HepG2 (cell line): ENCODE measurements at regions not wholly inside any gene's neighbourhood (a gene's known extent, or its start where the extent isn't known, plus 50 kb on each side); places are given as distances from the start of the nearest gene placed in this dataset.

Source experiments
- CENPT ChIP-seq: sonication (generic); formaldehyde crosslinking; IDR thresholded peaks from 2 replicates; pipeline ENCODE4 v1.8.0; 2022; ENCODE audit warnings: low read depth, mild to moderate bottlenecking, moderate library complexity, missing genetic modification reagents
- RNF2 ChIP-seq: fragments of 450-650 bp; conservative IDR thresholded peaks from 2 replicates; pipeline ENCODE4 v1.6.1; 2016; ENCODE audit warnings: low read depth
- TRIM24 ChIP-seq: sonication (generic); formaldehyde crosslinking; IDR thresholded peaks from 2 replicates; pipeline ENCODE4 v1.8.0; 2022; ENCODE audit warnings: mild to moderate bottlenecking, missing genetic modification reagents
- ZNF30 ChIP-seq: sonication (generic); formaldehyde crosslinking; IDR thresholded peaks from 2 replicates; pipeline ENCODE4 v1.5.0; 2020; ENCODE audit warnings: mild to moderate bottlenecking, missing genetic modification reagents

GRCh38 chr3:181568248-181568647 is 143.5 kb upstream of the SOX2 start:
- TF ChIP-seq ZNF30 (no peak), TRIM24 (CRISPR knock-in tag) (no peak), CENPT (no peak), RNF2 (no peak)
